GM12878 (cell line): ENCODE measurements at regions not wholly inside any gene's neighbourhood (a gene's known extent, or its start where the extent isn't known, plus 50 kb on each side); places are given as distances from the start of the nearest gene placed in this dataset.

Experiments
- ATAC-seq: fragments of 200-7000 bp; cut with Tn5 transposase; 3 replicates; pipeline ENCODE4 v1.9.1; 2020; ENCODE audit warnings: mild to moderate bottlenecking, moderate library complexity
- BruUV-seq: library from RNA; stranded (reverse); fragments of 400-500 nt; replicated peaks from 2 replicates; lab custom pipeline; 2021; lab: Mats Ljungman, UMichigan
- CTCF ChIA-PET: fragments of 300-600 bp; sonication (Branson Sonifier 250); formaldehyde crosslinking; extraction: SDS; loops from one replicate; lab custom pipeline; 2021; ENCODE audit warnings: inconsistent platforms; lab: Yijun Ruan, JAX
- POLR2A ChIA-PET: fragments of 350-600 bp; formaldehyde crosslinking; extraction: SDS; loops from one replicate; lab custom pipeline; 2021; ENCODE audit warnings: inconsistent platforms; lab: Charles Lee
- RAD21 ChIA-PET: fragments of 300-600 bp; sonication (Branson Sonifier 250); formaldehyde crosslinking; loops from one replicate; lab custom pipeline; 2023; ENCODE audit warnings: antibody characterized with exemption; ENCODE audit not compliant: unreplicated experiment; lab: Charles Lee
- SMC1A ChIA-PET: fragments of 300-600 bp; sonication (Branson Sonifier 250); formaldehyde crosslinking; loops from one replicate; lab custom pipeline; 2023; ENCODE audit not compliant: unreplicated experiment, uncharacterized antibody; lab: Charles Lee
- DNase-seq: peaks from one replicate; pipeline ENCODE4 v3.0.0-alpha.2; 2011; ENCODE audit warnings: low read depth, low spot score
- FAIRE-seq: peaks from 3 replicates; lab custom pipeline; 2011; peaks lifted over from hg19 to GRCh38; lab: Jason Lieb, UNC
- H2AFZ ChIP-seq: 2 replicates; pipeline ENCODE4 v1.6.0; 2011; ENCODE audit warnings: low read depth, low read length, control low read depth; ENCODE audit not compliant: control insufficient read depth
- H3K27ac ChIP-seq: 2 replicates; pipeline ENCODE4 v1.5.1; 2011; ENCODE audit warnings: control low read depth; ENCODE audit not compliant: control insufficient read depth, insufficient read depth
- H3K27me3 ChIP-seq, 2 experiments: replicated peaks in 1 of 2; 2 replicates each; pipeline versions ENCODE4 v1.6.0 to v1.6.1; 2011; ENCODE audit warnings: low read length in 1 of 2; ENCODE audit not compliant: control insufficient read depth in 2 of 2, insufficient read depth in 2 of 2
- H3K36me3 ChIP-seq, 2 experiments: 2 replicates each; pipeline ENCODE4 v1.5.1; 2011; ENCODE audit warnings: low read length in 1 of 2; ENCODE audit not compliant: control insufficient read depth in 2 of 2, insufficient read depth in 2 of 2
- H3K4me1 ChIP-seq: 2 replicates; pipeline ENCODE4 v1.6.1; 2011; ENCODE audit warnings: mild to moderate bottlenecking, low read length, moderate library complexity, mixed read lengths; ENCODE audit not compliant: control insufficient read depth, insufficient read depth
- H3K4me2 ChIP-seq: 2 replicates; pipeline ENCODE4 v1.6.0; 2011; ENCODE audit warnings: control low read depth; ENCODE audit not compliant: control insufficient read depth, insufficient read depth
- H3K4me3 ChIP-seq: fragments of 200-600 bp; sonication (generic); 2 replicates; pipeline ENCODE4 v1.5.1; 2016
- H3K79me2 ChIP-seq: 2 replicates; pipeline ENCODE4 v1.6.0; 2011; ENCODE audit warnings: low read length; ENCODE audit not compliant: control insufficient read depth, insufficient read depth
- H3K9ac ChIP-seq: 2 replicates; pipeline ENCODE4 v1.8.0; 2011; ENCODE audit warnings: low read length, control low read depth, mixed read lengths; ENCODE audit not compliant: control insufficient read depth, insufficient read depth
- H3K9me3 ChIP-seq: replicated peaks from 3 replicates; pipeline ENCODE4 v1.5.1; 2011; ENCODE audit warnings: mild to moderate bottlenecking, low read length; ENCODE audit not compliant: control insufficient read depth, insufficient read depth
- H4K20me1 ChIP-seq: 2 replicates; pipeline ENCODE4 v1.6.0; 2011; ENCODE audit not compliant: control insufficient read depth, insufficient read depth
- FOXM1 ChIP-seq: IDR thresholded peaks from 2 replicates; pipeline ENCODE4 v1.6.1; 2012; ENCODE audit warnings: low read depth, mild to moderate bottlenecking, inconsistent platforms, low read length, moderate library complexity
- HCFC1 ChIP-seq: fragments of 150-350 bp; IDR thresholded peaks from 2 replicates; pipeline ENCODE4 v1.6.1; 2014; ENCODE audit warnings: low read length
- KDM1A ChIP-seq: fragments of 200-600 bp; sonication (generic); IDR thresholded peaks from 2 replicates; pipeline ENCODE4 v1.6.1; 2016; ENCODE audit warnings: borderline replicate concordance
- MEF2B ChIP-seq: fragments of 450-650 bp; IDR thresholded peaks from 2 replicates; pipeline ENCODE4 v1.6.1; 2018; ENCODE audit warnings: mild to moderate bottlenecking, moderate library complexity; ENCODE audit not compliant: partially characterized antibody, poor library complexity, severe bottlenecking
- NR2C1 ChIP-seq: fragments of 450-650 bp; IDR thresholded peaks from 2 replicates; pipeline ENCODE4 v1.6.1; 2017; ENCODE audit warnings: antibody characterized with exemption, mild to moderate bottlenecking, moderate library complexity
- TBL1XR1 ChIP-seq: IDR thresholded peaks from 2 replicates; pipeline ENCODE4 v1.6.1; 2012; ENCODE audit warnings: low read depth, low read length, improper control_type of control experiment
- ZSCAN29 ChIP-seq: fragments of 450-650 bp; IDR thresholded peaks from 2 replicates; pipeline ENCODE4 v1.6.1; 2017; ENCODE audit warnings: mild to moderate bottlenecking, moderate library complexity
- ZZZ3 ChIP-seq: IDR thresholded peaks from 2 replicates; pipeline ENCODE4 v1.6.1; 2011; ENCODE audit warnings: low read depth; ENCODE audit not compliant: control insufficient read depth, insufficient read length
- WGBS: methylation state at CpG from one replicate; pipeline ENCODE4 v1.1.6; 2016; ENCODE audit warnings: low lambda C conversion rate; ENCODE audit not compliant: insufficient replicate concordance, insufficient coverage; ENCODE audit errors: missing lambda C conversion rate; 5-methylcytosine and 5-hydroxymethylcytosine counted together
- in situ Hi-C: fragments of 300-500 bp; cut with MboI; formaldehyde crosslinking; loops from 9 replicates; pipeline ENCODE4 v1.14.3; 2018; ENCODE audit warnings: mixed read lengths
- intact Hi-C: fragments of 100-400 bp; cut with micrococcal nuclease; formaldehyde crosslinking; loops from one replicate; pipeline ENCODE4 v1.14.2; 2022; ENCODE audit not compliant: unreplicated experiment
- TF ChIP-seq, protein P1 (sequence below): IDR thresholded peaks from 2 replicates; pipeline ENCODE4 v1.6.1; 2012; ENCODE audit warnings: low read depth, low read length, improper control_type of control experiment
- TF ChIP-seq, protein P2 (sequence below): fragments of 450-650 bp; IDR thresholded peaks from 2 replicates; pipeline ENCODE4 v1.6.1; 2014; ENCODE audit warnings: mild to moderate bottlenecking

DNA sequence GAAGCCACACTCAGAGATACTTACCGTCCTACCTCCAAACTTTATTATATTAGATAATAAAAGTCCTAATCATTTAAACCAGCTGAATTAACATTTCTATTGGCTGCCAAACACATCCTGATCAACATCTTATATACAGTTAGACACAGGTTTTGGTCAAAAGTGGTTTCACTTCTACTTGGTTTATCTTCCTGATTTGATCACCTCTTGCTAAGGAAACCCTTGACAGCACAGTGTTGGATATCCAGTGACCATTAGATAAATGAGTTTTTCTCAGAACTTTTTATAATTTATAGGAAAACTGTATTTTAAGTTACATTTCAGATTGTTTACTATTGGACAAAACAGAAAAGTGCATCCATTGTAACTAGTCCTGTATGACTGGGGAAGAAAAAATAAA is 198.4 kb upstream of the NR2F2 start (continued):
- TF ChIP-seq, protein P1, sequence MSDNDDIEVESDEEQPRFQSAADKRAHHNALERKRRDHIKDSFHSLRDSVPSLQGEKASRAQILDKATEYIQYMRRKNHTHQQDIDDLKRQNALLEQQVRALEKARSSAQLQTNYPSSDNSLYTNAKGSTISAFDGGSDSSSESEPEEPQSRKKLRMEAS = no peak
- TF ChIP-seq FOXM1 (no peak), TBL1XR1 (no peak), ZSCAN29 (no peak), ZZZ3 (no peak), NR2C1 (no peak)

- no peak for FAIRE-seq
- TF ChIP-seq MEF2B = no peak
- TF ChIP-seq KDM1A = no peak
- TF ChIP-seq, protein P2, sequence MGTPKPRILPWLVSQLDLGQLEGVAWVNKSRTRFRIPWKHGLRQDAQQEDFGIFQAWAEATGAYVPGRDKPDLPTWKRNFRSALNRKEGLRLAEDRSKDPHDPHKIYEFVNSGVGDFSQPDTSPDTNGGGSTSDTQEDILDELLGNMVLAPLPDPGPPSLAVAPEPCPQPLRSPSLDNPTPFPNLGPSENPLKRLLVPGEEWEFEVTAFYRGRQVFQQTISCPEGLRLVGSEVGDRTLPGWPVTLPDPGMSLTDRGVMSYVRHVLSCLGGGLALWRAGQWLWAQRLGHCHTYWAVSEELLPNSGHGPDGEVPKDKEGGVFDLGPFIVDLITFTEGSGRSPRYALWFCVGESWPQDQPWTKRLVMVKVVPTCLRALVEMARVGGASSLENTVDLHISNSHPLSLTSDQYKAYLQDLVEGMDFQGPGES = no peak
- no peak for TF ChIP-seq HCFC1
- H3K27ac ChIP-seq = no peak overlapping the region
- SMC1A ChIA-PET = interaction anchor here (0.8 to 1.9 kb wide), 3 partner anchors 11 to 97 kb away, joined by 3 to 4 read pairs (median 3); no protein-coding TSS in a partner anchor
- no peak for DNase-seq
- H3K4me1 ChIP-seq = peaks cover 4% of the 10 kb centered on the region; the same call in 1 of the 2 replicates
- no peak overlapping the region for H2AFZ ChIP-seq
- ATAC-seq = no peak
- RAD21 ChIA-PET = no interaction called here
- H3K27me3 ChIP-seq = no peaks in the 10 kb centered on the region
- CTCF ChIA-PET = interaction anchor here (0.6 to 1.0 kb wide), 2 partner anchors 12 kb away, joined by 3 to 4 read pairs; no protein-coding TSS in a partner anchor
- H3K79me2 ChIP-seq = no peaks in the 10 kb centered on the region
- no peak overlapping the region for H3K4me3 ChIP-seq
- WGBS = 81% methylated on average over 36 of the region's 36 CpGs
- H3K9me3 ChIP-seq = no peaks in the 10 kb centered on the region; the same call in 1 of the 3 replicates
- no peaks in the 10 kb centered on the region for H4K20me1 ChIP-seq
- H3K4me2 ChIP-seq = no peak overlapping the region
- in situ Hi-C loops (no loop called here), intact Hi-C loops (no loop called here)
- POLR2A ChIA-PET = no interaction called here
- no peaks in the 10 kb centered on the region for H3K36me3 ChIP-seq
- H3K9ac ChIP-seq = no peak overlapping the region
- no TSS peak for BruUV-seq
Observed at GRCh38 chr15:96135166-96136093, 195.1 kb upstream of the NR2F2 start.
